NCI-H526 (cell line): ENCODE measurements at regions not wholly inside any gene's neighbourhood (a gene's known extent, or its start where the extent isn't known, plus 50 kb on each side); places are given as distances from the start of the nearest gene placed in this dataset.

ENCODE experiments used
- DNase-seq, 2 experiments: peaks; one replicate each; lab custom pipeline; 2025; lab: John Stamatoyannopoulos, UW

DNA sequence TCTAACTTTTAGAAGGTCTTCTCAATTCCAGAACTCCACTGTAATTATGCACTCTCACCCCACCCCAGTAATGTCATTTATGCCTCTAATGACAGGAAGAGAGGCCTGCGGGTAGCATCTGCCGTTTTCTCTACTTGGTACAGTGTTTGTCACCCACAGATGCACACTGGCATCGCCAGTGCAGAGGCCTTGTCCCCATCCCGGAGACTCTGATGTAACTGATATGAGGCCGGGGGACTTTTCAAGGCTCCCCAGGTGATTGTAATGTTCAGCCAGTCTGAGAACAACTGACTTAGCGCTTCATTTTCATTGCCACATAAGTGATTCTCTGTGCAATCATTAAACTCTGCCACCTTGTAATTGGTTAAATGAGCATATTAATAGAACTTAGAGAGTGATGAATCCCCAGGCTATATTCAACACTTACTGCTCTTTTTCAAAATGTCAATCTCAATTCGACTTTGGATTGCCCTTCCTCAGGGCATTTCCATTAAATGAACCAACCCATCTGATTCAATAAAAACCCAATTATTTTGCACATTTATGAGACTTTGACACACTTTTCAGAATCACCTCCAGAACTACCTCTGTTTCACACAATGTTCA lies 113.2 kb downstream of the HERPUD2 start:
- no peak for DNase-seq

DNA sequence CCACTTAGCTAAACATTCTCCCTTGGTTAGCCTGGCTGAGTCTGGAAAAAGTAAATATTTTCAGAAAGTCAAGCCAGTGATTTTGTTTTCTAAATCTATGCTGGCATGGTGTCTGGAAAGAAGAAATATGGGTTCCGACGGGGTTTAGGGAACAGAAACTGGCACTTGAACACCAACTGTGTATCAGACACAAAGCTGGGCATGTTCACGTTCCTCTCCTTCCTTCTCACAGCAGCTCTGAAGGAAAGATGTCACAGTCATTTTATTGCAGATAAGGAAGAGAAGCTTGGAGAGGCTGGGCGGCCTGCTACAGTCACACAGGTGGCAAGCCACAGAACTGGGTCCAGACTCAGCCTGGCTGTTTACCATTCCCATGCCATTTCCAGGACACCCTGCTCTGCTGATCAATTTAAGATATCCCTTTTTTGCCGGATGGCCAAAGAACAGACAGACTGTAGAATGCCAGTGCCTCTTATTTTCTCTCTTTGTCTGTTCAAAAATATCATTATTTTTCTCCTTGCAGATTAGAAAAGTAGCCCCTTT lies 118.8 kb downstream of the HERPUD2 start:
- no peak for DNase-seq

DNA sequence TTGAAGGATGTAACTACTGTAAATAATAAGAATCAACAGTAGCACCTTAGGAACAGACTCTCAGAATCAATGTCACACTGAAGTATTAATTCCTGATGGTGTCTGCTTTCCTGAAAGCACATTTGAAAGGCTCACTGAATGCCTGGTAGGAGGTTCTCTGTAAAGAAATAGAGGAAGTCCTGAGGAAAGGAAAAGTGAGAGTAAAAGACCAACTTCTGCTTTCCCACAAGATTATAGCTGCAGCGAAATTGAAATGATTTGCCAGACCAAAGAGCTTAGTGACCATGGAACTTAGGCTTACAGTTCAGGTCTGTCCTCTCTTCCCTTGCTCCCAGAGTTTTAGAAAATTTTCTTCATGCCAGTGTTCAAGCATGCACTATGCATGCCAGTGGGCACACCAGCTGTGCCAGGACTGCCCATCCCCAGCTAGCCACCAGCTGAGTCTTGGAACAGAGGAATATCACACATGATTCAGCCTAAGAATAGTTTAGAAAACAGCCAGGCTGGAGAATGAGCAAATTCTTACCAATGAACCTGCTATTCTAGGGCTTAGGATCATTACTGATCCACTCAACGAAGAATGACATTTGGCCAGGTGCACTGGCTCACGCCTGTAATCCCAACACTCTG lies 123.2 kb downstream of the HERPUD2 start:
- DNase-seq: no peak

DNA sequence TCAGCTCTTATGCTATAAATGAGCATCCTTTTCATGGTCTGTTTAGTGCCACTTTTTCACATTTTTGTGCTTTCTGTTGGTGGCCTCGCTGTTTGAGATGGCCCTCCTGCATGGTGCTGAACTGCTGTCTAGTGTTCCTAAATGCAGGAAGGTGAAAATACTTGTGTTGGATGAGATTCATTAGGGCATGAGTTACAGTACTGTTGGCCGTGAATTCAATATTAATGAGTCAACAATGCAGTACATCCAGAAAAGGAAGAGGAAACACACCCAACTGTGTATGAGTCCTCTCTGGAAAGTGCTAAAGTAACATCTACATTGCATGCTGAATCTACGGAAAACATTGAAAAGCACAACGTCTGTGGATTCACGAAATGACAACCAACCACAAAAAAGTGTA lies 124.0 kb downstream of the HERPUD2 start:
- DNase-seq: no peak

DNA sequence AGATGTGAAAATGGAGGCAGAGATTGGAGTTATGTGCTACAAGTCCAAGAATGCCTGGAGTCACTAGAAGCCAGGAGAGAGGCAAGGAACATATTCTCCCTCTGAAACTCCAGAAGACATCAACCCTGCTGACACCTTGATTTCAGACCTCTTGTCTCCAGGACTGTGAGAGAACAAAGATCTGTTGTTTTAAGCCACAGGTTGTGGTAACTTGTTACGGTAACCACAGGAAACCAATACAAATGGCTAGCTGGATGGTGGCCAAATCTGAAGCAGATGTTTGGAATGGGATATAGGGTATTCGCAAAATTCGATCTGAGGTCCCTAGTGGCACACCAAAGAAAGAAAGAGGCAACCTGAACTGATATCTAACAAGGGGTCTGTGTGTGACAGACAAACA lies 129.0 kb downstream of the HERPUD2 start:
- DNase-seq: no peak

DNA sequence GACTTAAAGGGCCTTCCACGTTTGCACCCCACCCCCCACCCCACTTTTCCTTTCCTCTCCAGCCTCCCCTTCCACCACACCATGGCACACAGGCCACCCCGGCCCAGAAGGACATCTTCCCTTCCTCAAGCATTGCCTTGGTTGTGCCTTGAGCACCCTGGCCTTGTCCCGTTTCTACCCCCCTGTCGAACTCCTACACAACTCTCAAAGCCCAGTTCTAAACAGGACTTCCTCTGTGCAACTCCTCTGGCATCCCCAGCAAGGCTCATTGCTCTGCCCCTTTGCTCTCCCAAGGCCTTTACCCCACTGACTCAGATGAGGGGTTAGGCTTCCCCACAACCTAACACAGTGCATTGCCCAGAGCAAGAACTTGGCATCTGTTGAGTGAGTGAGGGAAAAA lies 136.1 kb downstream of the HERPUD2 start:
- no peak for DNase-seq

DNA sequence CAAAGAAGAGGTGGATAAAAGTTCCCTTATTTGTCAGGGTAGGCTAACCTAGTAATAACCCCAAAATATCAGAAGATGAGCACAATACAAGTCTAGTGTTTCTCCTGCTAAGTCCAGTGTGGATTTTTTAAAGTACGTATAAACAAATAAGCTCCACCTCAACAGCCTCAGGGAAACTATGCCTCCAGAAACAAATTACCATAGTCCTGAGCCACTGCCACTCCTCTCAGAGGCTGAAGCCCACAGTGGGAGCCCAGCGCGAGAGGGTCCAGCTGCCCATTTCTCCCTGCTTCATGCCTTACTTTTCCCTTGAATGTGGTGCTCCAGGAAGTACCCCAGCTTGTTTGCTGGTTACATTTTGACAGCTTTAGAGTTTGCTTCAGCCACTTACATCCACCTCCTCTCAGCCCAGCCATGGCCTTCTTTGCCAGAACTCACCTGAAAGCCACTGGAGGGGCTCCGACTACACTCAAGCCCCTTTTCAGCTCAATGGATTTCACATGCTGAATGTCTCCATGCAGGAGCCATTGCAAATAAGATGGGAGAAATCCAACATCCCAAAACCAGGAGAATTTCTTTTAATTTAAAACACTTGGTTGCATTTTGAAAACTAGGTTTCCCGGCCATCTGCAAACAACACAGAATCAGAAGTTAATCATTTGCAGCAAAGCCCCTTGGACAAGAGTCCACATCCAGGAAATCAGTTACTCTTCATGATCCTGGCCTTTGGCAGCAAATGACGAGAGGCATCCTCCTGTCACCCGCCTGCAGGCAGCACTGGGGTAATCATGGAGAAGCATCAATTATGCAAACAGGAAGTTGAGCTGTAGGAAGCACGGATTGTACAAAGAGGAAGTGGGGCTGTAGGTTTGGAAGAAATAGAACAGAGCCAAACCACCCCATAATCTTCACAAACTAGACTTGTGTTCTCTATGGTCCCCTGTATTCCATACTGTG lies 138.1 kb downstream of the HERPUD2 start:
- peak in 1 of 2 experiments; percentile 25 for DNase-seq

DNA sequence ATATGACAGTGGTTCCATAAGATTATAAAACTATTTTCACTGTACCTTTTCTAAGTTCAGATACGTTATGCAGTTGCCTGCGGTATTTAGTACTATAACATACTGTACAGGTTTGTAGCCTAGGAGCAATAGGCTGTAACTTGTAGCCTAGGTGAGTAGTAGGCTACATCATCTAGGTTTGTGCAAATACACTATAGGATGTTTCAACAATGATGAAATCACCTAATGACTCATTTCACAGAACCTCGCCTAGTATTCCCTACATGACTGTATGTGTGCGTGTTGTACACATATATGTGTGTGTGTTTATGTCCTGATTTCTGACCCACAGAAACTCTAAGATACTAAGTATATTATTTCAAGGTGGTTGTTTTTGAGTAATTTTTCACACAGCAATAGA lies 139.0 kb downstream of the HERPUD2 start:
- DNase-seq: no peak

DNA sequence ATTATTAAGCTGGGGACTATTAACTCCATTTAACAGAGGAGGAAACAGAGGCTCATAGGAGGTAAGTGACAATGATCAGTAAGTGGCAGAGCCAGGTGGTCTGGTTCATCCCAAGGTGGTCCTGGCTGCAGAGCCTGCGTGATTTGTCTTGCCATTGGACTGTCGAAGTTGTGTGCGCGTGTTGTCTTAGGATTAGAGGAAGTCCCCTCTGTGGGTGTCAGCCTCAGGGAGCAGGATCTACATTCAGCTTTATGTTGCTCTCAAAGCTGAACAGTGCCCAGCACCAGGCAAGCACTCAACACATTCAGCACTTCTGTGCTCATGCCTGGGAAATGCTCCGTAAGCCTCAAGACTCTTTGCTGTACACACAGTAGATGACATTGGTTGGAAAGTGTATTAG lies 139.5 kb downstream of the HERPUD2 start:
- DNase-seq: no peak

DNA sequence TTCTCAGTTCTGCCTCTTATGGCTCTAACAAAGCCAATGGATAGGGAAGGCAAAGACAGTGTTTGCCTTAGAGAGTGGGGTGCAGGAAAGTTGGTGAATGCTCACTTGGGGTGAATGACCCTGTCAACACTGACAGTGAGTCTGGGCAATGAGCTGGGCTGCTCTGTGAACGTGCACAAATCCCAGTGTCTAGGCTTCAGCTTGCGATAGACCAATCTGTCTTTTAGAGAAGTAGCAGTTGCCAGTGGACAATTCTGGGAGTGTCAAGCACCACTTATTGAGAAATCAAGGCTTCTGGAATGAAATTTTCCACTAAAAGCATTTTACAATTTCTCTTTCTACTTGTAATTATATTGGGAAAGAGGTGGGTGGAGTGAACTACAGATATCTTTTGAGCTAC lies 141.4 kb downstream of the HERPUD2 start:
- no peak for DNase-seq

DNA sequence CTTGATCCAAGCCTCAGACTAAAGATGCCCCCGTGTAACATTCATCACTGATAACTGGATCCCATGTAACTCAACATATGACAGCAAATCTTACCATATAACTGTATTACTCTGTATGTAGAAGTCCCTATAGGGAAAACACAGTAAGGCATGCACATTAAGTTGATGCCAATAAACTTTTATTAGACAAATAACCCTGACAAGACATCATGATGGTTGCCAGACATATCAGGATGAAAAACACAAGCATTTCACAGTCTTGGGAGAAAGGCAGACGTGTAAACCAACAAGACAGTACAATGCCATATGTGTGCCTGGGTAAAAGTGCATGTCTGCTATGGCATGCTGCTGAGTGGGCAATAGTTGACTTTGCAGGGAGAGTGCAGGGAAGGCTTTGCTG lies 142.2 kb downstream of the HERPUD2 start:
- DNase-seq: no peak

DNA sequence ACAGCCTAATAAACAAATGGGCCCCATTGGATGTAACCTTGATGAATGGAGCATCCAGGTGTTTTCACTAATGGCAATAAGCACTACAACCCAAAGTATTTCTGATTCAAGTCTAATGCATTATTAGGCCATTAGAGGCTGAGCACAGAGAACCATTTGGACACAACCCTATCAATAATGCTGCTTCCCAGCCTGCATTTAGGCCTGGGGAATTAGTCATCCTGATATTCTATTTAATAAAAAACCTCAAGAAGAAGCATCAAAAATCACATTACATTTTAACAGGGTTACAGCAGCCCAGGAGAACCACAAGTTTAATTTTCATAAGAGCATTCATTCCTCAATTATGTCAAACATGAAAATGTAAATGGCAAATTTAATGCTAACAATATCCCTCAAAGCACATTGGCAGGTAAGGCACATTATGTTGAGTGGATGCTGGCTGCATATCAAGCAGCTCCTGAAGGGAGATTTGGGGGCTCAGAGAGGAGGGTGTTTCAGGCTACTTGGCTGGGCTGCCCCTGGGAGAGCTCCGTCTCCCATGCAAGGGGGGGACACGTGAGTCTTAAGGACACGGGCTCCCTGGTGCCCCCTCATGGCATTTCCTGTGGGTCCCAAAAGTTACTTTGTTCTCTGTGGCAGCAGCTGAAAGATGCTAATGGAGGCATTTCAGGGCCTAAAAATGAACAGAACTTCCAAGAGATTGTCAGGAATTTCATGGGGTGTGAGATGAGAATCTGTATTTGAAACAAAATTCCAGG lies 143.4 kb downstream of the HERPUD2 start:
- no peak for DNase-seq

DNA sequence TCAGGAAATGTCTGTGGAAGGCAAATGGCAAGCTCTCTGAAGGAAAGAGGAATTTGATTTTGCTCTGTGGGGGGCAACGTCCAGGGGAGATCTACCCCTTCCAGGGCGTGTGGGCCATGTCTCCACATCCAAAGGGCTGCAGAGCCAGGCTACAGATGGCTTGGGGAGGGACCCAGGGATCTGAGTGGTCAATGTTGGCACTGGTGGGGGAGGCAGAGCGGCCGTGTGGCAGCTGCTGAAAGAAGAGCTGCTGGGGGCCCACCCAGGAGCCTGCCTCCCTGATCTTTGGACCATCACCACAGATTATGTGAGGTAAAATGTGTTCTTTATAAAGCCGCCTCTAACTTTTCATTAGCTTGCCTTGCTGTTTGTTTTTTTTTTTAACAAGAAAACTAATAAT lies 144.1 kb downstream of the HERPUD2 start:
- no peak for DNase-seq

DNA sequence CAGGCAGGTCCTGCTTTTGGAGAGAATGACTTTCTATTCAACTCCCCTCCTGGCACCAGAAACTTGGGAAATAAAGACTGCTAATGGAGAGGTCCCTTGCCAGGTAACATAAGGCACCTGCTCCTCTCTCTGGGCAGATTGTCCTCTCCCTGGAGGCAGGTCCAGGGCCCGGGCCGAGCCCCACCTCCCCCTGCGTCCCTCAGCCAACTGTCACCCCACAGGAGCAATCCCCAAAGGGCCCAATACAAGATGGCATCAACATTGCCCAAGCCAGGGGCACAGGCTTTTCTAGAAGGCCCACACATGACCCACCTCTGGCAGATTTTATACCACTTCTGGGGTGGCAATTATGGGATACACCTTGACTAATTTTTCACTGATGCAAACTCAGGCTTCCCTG lies 145.2 kb downstream of the HERPUD2 start:
- no peak for DNase-seq

DNA sequence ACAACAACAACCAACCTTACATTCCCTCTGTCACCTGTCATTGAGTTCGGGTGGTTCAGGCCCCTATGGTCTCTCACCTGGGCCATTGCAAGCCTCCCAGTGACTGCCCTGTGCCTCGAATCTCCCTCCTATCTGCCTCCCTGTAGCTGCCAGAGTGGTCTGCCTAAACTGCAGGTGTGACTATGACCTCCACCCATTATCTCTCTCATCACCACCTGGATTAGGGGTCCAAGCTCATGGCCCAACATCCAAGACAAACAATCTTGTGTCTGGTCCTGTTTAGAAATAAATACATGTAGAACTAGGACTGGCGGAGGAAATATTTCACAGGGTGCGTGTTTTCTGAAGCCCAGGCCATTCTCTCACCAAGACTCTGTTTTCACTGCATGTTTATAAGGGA lies 146.6 kb downstream of the HERPUD2 start:
- DNase-seq: no peak

DNA sequence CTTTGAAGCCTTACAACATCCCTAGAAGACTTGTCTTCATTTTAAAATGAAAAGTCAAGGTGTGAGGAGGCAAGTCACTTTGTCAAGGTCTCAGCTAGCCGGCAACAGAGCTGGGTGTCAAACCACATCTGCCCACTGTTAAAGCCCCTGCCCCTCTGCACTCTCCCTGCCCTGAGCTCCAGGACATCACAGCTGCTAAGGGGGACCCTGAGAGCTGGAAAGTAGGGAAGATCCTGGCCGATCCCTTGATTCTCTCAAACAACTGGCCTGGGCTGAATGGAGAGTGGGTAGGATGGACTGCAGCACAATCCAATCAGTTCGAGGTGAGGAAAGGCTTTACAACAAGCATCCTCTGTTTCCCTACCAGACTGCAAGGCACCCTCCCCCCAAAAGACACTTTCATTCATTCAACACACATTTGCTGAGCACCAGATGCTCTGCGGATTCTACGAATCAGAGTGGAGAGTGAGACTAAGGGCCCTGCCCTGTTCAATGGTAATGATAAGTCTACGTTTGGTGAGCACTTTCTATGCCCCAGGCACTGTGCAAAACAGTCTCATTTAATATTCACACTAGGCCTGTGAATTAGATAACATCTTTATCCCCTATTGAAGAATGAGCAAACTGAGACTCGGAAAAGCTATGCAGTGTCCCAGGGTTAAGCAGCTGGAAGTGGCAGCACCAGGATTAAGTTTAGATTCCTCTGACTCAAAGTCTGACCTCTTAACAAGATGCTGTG lies 148.1 kb downstream of the HERPUD2 start:
- no peak for DNase-seq

DNA sequence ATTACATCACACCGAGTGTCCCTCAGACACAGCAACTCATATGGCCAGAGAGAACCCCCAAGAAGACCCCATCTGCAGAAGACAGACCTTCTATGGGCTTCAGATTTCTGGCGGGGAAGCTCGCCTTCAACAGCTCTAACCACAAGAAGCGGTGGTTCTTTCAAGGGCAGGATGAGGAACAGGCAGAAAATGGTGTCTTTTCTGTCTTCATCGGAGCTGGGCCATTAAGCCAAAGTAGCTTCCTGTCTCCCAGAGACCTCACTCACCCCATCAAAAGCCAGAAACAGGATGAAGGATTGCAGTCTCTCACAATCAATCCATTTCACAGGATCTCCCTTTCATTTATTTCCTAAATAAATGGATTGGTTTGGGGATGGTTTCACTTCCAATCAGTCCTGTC lies 149.1 kb downstream of the HERPUD2 start:
- DNase-seq: no peak

DNA sequence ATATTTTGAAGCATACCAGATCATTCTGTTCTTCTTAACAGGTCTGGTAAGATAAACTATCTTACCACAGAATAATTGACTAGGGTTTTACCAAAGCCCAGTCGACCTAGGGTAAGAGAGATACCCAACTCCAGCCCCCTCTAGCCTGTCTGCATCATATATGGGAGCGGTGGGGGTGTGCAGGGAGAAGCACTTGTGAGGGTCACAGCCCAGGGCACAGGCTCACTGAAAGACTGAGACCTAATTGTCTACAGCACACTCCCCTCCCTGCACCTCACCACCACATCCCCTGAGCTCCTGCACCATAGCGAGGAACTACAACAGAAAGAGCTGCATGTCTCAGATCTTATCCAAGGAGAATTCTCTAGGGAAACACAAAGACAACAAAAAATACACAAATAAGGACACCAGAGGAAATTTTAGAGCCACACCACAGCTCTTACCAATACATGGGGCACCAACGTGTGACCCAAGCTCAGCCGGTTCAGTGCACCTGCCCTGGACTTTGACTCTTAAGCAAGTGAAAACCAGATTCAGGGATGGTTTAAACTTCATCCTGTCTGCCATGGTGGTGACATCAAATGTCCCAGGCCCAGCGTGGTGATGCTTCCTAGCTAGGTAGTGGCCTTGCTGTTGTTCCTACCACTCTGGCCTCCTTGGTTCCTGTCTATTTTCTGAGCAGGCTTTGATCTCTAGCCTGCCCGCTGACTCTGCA lies 150.8 kb downstream of the HERPUD2 start:
- DNase-seq: no peak

DNA sequence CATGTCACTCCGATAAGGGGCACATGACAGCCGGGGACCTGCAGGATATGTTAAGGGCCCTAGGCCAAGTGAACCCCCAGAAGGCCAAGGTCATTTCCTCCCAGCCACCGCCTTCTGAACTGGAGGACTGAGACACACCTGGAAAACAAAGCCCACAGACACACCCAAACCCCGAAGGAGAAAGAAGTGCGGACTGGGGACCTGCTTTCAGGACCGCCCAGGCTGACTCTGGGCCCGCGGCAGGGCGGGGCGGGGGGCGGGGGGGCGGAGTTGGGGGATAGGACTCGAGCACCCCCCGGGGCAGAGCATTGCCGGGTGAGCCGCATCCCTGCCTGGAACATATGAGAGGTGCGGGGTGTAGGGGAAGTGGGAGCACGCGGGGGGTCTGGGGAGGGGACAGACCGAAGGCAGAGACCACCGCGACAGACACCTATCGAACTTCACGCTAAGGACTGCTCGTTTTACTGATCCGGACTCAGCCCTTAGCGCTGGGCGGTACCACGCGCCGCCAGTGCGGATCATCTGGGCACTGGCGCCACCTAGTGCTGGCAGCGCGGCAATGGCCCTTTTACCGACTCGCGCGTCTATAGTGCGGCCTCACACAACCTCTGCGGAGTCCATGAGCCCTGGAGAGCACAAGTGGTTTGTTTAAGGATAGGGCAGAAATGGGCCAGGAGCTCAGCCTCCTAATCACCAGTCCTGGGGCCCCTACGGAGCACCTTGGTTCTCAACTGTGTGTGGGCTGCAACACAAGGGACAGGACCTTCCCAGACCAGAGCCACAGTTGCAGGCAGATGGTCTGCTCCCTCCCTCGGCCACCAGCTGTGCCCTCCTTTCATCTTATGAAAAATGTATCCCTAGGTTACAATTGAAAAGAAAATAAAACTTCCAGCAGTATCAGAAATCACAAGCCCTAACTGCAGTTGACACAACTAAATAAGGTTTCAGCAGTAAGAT lies 157.6 kb downstream of the HERPUD2 start:
- DNase-seq: peak; percentile 39 to 85
